Sciatic nerve (tissue), 2 donors: ENCODE measurements at regions not wholly inside any gene's neighbourhood (a gene's known extent, or its start where the extent isn't known, plus 50 kb on each side); places are given as distances from the start of the nearest gene placed in this dataset.

Source experiments
- ATAC-seq: fragments of 200-7000 bp; cut with Tn5 transposase; one replicate; pipeline ENCODE4 v1.9.1; 2020; ENCODE audit warnings: mild to moderate bottlenecking, moderate library complexity
- DNase-seq: peaks from one replicate; pipeline ENCODE4 v3.0.0-alpha.2; 2020; ENCODE audit warnings: low spot score
- intact Hi-C: fragments of 100-400 bp; cut with DNase I; formaldehyde crosslinking; loops from one replicate; pipeline ENCODE4 v1.14.2; 2022
- donor health status: DM: no; HTN: no; CAD: no.
- donor health status: DM: no; HTN: no; CAD: no.

GRCh38 chr2:5242751-5243150 is 449.4 kb upstream of the SOX11 start:
- intact Hi-C loops = no loop called here
- ATAC-seq (no peak), DNase-seq (no peak)

GRCh38 chr2:5250482-5250881 is 441.7 kb upstream of the SOX11 start:
- intact Hi-C loops = no loop called here
- no peak for DNase-seq
- ATAC-seq = no peak

GRCh38 chr2:5253263-5253662 is 438.9 kb upstream of the SOX11 start:
- intact Hi-C loops = no loop called here
- no peak for DNase-seq
- ATAC-seq = no peak

GRCh38 chr2:5254791-5255332 is 437.3 kb upstream of the SOX11 start:
- intact Hi-C loops = no loop called here
- DNase-seq (no peak), ATAC-seq (no peak)

GRCh38 chr2:5263291-5263690 is 428.9 kb upstream of the SOX11 start:
- intact Hi-C loops = loop anchor here (10.0 kb wide), 1 partner anchor 532 kb away; no protein-coding TSS in a partner anchor
- ATAC-seq = no peak
- DNase-seq = no peak

GRCh38 chr2:5264361-5264760 is 427.8 kb upstream of the SOX11 start:
- ATAC-seq = no peak
- intact Hi-C loops = loop anchor here (10.0 kb wide), 1 partner anchor 530 kb away; no protein-coding TSS in a partner anchor
- DNase-seq = no peak

- intact Hi-C loops = no loop called here
- ATAC-seq = no peak
- no peak for DNase-seq
Measured at GRCh38 chr2:5285061-5285460, 407.1 kb upstream of the SOX11 start.

- ATAC-seq (no peak), DNase-seq (no peak)
- intact Hi-C loops = no loop called here
Measured at GRCh38 chr2:5285872-5286769, 406.1 kb upstream of the SOX11 start.

- no peak for DNase-seq
- intact Hi-C loops = no loop called here
Measured at GRCh38 chr2:5287558-5288334, 404.4 kb upstream of the SOX11 start.

GRCh38 chr2:5290900-5291546 is 401.2 kb upstream of the SOX11 start:
- ATAC-seq (no peak), DNase-seq (no peak)
- intact Hi-C loops = no loop called here

More at GRCh38 chr2:5287558-5288334, 404.4 kb upstream of the SOX11 start:
- no peak for ATAC-seq

GRCh38 chr2:5304640-5305039 is 387.5 kb upstream of the SOX11 start:
- DNase-seq = no peak
- intact Hi-C loops = no loop called here
- no peak for ATAC-seq

- ATAC-seq (no peak), DNase-seq (no peak)
- intact Hi-C loops = no loop called here
Measured at GRCh38 chr2:5315041-5315440, 377.1 kb upstream of the SOX11 start.

- intact Hi-C loops = no loop called here
- DNase-seq = no peak
- no peak for ATAC-seq
Measured at GRCh38 chr2:5315512-5315911, 376.7 kb upstream of the SOX11 start.

- intact Hi-C loops = no loop called here
- no peak for DNase-seq
Measured at GRCh38 chr2:5316001-5316490, 376.1 kb upstream of the SOX11 start.

GRCh38 chr2:5319493-5319892 is 372.7 kb upstream of the SOX11 start:
- intact Hi-C loops = no loop called here
- ATAC-seq (no peak), DNase-seq (no peak)

More at GRCh38 chr2:5316001-5316490, 376.1 kb upstream of the SOX11 start:
- no peak for ATAC-seq

- intact Hi-C loops = no loop called here
Measured at GRCh38 chr2:5322396-5322795, 369.8 kb upstream of the SOX11 start.

GRCh38 chr2:5325523-5325922 is 366.7 kb upstream of the SOX11 start:
- intact Hi-C loops = no loop called here
- DNase-seq (no peak), ATAC-seq (no peak)

More at GRCh38 chr2:5322396-5322795, 369.8 kb upstream of the SOX11 start:
- no peak for ATAC-seq
- no peak for DNase-seq

GRCh38 chr2:5328826-5329225 is 363.4 kb upstream of the SOX11 start:
- no peak for DNase-seq

GRCh38 chr2:5329763-5330162 is 362.4 kb upstream of the SOX11 start:
- intact Hi-C loops = no loop called here
- ATAC-seq (no peak), DNase-seq (no peak)

More at GRCh38 chr2:5328826-5329225, 363.4 kb upstream of the SOX11 start:
- no peak for ATAC-seq
- intact Hi-C loops = no loop called here
